NCI-H128 (cell line): ENCODE measurements at regions not wholly inside any gene's neighbourhood (a gene's known extent, or its start where the extent isn't known, plus 50 kb on each side); places are given as distances from the start of the nearest gene placed in this dataset.
"Not testable (repeated sequence)": the region's sequence is repeated elsewhere in the genome, so short reads cannot be mapped to it uniquely, and the experiment has no call there.

Experiments used
- DNase-seq: peaks from one replicate; lab custom pipeline; 2025; ENCODE audit not compliant: unreplicated experiment; lab: John Stamatoyannopoulos, UW

DNA sequence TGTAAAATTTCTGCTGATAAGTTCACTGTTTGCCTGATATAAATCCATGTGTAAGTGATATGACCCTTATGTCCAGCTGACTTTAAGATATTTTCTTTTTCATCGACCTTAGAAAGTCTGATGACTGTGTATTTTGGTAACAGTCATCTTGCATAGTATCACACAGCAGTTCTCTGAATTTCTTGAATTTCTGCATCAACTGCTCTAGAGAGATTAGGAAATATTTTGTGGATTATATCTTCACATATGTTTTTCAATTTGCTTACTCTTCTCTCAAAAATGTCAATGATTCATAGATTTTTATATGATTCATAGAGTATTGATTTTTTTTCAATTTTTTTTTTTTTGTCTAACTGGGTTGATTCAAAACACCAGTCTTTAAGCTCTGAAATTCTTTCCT is 945.3 kb downstream of the TRIB2 start:
- no peak for DNase-seq

DNA sequence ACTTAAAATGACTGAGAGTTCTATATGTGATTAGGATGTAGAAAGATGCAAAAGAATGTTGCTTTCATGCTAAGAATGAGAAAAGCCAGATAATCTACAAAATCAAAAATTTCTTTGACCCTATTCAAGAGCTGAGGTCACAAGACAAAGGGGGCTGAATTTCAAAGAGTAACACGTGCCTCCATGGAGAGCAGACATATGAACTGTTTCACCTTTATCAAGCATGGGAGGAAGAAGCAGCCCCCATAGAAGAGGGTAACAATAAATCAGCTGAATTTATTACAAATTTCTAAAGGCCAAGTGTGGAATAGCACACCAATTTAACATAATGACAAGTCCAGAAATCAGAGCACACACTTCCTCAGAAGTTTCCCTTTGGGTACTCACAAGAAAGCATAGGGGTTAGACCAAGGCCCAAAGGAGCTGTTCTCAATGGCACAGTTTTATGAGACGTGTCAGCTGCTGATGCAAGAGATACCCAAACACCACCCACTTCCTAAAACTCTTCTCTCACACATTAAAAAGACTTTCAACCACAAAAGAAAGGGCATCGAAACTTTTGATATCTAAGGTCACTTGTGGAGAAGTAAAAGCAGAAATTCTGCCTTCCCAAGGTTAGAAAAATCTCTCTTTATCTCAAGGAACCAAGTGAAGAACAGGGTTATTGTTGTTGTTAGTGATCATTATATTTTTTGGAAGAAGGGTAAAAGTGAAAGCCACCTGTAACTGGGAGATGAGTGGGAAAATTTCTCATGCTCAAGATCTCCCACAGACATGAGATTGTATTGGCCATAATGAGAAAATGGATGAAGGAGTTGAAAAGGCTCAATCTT is 950.1 kb downstream of the TRIB2 start:
- DNase-seq, result no peak

GRCh38 chr2:13667415-13667757 is 950.6 kb downstream of the TRIB2 start:
- no peak for DNase-seq

- no peak for DNase-seq
Observed at GRCh38 chr2:13669607-13670006, 952.9 kb downstream of the TRIB2 start.

GRCh38 chr2:13673821-13674220 is 957.1 kb downstream of the TRIB2 start:
- not testable (repeated sequence) for DNase-seq

GRCh38 chr2:13676269-13676668 is 956.2 kb upstream of the LRATD1 start:
- DNase-seq, result no peak

DNA sequence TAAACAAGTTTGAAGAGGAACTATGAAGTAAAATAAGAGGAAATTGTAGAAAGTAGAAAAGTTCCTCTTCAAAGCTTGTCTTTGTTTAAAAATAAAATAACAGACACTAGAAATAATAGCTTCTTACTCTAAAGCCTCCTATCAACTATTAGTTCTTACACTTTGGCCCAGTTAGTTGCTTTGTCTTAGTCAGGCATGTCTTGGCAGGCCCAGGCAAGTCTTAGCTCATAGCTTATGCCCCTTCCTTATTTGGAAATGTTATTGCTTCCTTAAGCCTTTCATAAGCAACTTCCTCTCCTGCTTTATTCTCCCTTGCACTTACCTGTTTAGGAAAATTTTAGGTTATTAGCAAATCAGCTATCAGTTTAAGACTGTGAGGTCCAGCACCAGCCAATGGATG is 950.6 kb upstream of the LRATD1 start:
- no peak for DNase-seq

- DNase-seq, result no peak
Observed at GRCh38 chr2:13682540-13683272, 949.8 kb upstream of the LRATD1 start.

DNA sequence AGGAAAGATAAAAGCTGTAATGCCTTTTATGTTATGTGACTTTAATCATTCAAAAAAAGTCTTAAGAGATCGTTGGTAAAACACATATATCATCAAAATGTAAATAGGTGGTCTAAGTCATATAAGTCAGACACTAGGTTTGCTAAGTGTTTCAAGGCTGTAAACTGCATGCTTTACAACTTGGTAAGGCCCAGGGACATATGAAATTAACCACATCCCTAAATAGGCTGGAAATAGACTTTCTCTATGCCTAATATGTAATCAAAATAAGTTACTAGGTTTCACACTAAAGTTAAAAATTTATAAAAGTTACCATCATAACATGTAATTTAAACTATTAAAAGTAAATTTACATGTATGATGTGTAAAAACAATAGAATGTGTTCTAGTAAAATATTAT is 946.3 kb upstream of the LRATD1 start:
- DNase-seq, result no peak

GRCh38 chr2:13694673-13695072 is 937.8 kb upstream of the LRATD1 start:
- DNase-seq, result no peak

DNA sequence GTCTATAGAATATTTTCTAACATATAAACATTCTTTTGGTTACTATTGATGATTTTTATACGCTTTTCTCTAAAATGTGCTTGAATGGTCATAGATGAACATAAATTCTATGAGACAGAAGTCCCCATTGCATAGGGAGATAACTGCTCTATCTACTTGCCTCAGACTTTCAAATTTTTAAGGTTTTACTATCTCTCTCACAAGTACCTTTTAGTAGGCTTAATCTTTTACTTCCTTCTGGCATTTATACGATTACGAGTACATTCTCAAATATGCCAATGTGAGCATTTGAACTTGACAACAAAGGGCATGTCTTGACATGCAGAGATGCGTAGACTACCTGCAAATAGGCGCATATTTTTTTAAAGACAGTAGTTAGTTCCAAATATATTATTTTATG is 935.9 kb upstream of the LRATD1 start:
- no peak for DNase-seq

DNA sequence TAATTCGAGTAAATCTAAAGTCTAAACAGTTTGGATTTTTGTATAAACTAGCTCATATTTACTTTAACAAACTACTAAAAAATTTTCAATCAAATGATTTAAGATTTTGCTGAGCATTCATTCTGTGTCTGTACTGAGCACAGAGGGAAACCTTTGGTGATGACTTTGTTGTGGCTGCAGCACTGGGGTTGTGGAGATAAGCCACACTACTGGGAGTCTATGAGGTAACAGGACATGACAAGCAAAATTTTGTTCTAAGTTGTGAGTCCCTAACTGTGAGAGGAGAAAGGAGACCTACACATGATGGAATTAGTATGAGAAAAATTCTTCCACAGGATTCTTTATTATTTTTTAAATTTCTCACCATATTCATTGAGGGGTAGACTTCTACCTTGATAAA is 933.7 kb upstream of the LRATD1 start:
- no peak for DNase-seq

- not testable (repeated sequence) for DNase-seq
Observed at GRCh38 chr2:13699939-13700338, 932.6 kb upstream of the LRATD1 start.

DNA sequence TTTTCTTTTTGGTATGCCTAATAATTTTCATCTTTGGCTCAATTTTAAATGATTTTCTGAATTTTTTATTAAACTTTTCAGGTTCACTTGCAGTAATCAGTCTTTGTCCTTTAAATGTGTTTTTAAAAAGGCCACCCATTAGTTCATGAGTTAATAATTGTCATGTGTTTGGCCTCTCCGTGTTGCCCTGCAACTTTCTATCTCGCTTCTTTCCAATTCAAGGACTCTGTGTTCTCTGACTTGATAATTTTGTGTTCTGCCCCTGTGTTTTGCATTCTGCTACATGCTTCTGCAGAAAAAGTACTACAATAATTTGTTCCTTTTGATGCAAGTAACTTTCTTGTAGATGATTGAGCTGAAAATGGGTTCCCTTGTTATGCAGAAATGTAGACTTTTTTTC is 921.4 kb upstream of the LRATD1 start:
- DNase-seq, result no peak

- no peak for DNase-seq
Observed at GRCh38 chr2:13714466-13714865, 918.1 kb upstream of the LRATD1 start.

DNA sequence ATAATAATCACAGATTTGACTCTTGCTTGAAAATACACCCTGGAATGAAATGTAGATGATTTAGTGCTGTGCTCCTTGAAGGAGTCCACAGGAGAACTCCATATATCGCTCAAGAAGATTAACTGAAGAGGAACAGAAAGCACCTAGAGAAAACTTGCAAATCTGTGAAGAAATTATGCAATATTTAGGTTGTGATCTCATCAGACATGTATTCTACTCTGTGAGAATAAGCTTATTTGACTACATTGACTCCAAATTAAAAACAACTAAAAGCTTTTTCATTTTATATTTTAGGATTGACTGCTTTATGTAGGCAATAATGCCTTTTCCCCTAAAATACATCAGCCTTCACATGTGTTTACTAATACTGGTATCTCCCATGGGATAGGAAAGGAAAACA is 906.6 kb upstream of the LRATD1 start:
- DNase-seq, result no peak

- no peak for DNase-seq
Observed at GRCh38 chr2:13745330-13745729, 887.2 kb upstream of the LRATD1 start.

DNA sequence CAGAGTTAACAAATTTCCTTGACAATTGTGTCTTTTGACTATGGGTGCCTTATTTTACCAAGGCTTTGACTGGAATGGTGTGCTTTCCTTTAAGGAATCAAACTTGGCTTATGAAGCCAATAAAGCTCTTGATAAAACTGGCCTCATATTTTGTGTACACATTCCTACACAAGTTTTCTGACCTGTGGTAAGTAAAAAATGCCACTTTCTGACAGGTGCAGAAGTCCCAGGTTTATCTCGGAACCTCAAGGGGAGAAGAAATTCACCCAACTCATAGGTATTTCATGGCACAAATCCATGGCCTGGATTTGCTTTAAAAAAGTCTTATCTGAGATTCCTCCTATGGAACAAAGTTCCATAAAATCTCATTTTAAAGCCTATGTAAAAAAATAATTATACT is 880.6 kb upstream of the LRATD1 start:
- no peak for DNase-seq

DNA sequence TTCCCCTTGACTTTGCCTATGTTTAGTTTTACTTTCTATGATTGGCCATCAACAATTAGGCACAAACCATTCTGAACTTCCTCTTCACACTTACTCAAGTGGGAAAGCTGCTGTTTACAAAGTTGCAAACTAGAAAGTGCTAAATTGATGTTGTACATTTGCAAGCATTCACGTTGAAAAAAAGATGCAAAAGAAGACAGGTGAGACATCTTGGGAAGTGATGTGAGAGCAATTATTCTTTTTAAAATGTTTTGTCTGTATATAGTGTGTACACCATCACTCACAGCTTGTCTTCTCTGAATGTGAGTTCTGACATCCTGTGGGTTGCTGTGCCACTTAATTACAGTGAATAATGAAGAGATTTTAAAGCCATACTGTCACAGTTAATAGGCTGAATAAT is 874.1 kb upstream of the LRATD1 start:
- DNase-seq, result no peak

- DNase-seq, result no peak
Observed at GRCh38 chr2:13768274-13768673, 864.2 kb upstream of the LRATD1 start.

GRCh38 chr2:13770279-13770678 is 862.2 kb upstream of the LRATD1 start:
- no peak for DNase-seq

DNA sequence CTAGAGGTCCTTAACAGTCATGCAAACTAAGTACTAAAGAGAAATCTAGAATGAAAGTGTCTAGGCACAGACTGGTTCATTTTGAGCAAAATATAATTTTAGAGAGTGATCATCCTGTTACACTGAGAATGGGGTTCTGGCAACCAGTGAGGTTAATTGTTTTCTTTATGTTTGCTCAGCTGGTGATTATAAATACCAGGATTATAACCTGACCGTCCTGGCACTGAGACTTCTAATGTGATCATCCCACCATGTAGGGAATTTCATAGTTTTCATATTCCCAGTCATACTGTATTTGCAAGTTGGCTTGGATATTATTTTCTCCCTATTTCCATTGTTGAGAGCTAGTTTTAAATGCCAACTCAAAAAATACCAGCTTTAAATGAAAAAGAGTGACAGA is 852.5 kb upstream of the LRATD1 start:
- no peak for DNase-seq
